ENCODE measurements at regions not wholly inside any gene's neighbourhood (a gene's known extent, or its start where the extent isn't known, plus 50 kb on each side); places are given as distances from the start of the nearest gene placed in this dataset.

- Histone ChIP-seq H3K36me3 (ENCODE audit: insufficient read depth, low read length) (no peaks in the 10 kb centered on the region), H3K4me1 (ENCODE audit: insufficient read depth, low read length) (peaks cover 81% of the 10 kb centered on the region), H3K27me3 (ENCODE audit: insufficient read depth, low read length) (no peaks in the 10 kb centered on the region), H3K9ac (ENCODE audit: low read depth, low read length) (peak overlapping the region; percentile 37), H3K9me3 (ENCODE audit: insufficient read depth, low read depth, low read length) (no peaks in the 10 kb centered on the region), H3K27ac (ENCODE audit: low read depth, low read length) (peak overlapping the region; percentile 88), H3K4me3 (ENCODE audit: low read length) (peak overlapping the region; percentile 29; the same call in 1 of the 2 replicates)
- WGBS = 21% methylated on average over 9 of the region's 9 CpGs
These were observed 84.2 kb downstream of the ZNF608 start for GRCh38 chr5:124662181-124662781.

GRCh38 chr5:124661317-124662141 lies 84.9 kb downstream of the ZNF608 start:
- Histone ChIP-seq H3K36me3 (ENCODE audit: insufficient read depth, low read length) (no peaks in the 10 kb centered on the region), H3K4me3 (ENCODE audit: low read length) (peak overlapping the region; percentile 29), H3K9ac (ENCODE audit: low read depth, low read length) (peak overlapping the region; percentile 37; the same call in 1 of the 2 replicates), H3K9me3 (ENCODE audit: insufficient read depth, low read depth, low read length) (no peaks in the 10 kb centered on the region), H3K27ac (ENCODE audit: low read depth, low read length) (peak overlapping the region; percentile 88), H3K27me3 (ENCODE audit: insufficient read depth, low read length) (no peaks in the 10 kb centered on the region), H3K4me1 (ENCODE audit: insufficient read depth, low read length) (peaks cover 84% of the 10 kb centered on the region)
- WGBS = 19% methylated on average over 5 of the region's 7 CpGs

DNA sequence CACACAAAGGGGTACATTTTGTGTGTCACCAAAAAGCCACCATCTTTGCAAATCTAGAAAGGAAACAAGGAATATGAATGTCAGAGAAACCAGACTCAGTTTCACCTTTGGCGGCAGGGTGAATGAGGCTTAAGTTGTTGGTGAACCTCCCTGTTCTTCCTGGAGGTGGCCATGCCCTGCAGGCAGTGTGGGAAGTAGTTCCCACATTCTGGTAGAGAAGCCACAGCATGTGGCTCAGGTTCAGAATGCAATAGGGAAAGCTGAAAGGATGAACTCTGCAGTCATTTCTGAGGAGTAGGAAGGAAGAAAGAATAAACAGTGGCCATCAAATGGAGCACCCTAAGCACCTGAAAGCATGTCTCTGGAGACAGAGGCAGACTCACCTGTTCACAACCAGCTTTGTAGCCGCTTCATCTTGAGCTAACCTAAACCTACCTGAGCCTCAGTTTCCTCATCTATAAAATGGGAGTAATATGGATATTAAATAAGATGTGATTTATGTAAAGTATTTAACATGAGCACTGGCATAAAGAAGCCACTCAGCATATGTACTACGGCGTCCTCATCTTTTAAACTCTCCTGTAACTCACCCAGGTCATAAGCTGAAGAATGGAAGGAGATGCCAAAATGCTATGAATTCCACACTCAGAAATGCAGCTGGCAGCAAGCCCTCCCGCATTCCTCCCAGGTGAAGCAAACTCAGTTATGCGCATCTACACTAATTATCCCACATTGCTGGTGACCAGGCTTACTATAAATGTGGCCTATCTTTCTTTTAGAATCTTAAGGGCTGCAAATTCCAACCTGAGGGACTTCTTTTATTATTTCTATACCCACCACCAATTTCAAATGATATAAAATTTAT lies 86.0 kb downstream of the ZNF608 start:
- 54% methylated on average over 6 of the region's 6 CpGs for WGBS
- peaks cover 92% of the 10 kb centered on the region for H3K4me1 ChIP-seq (ENCODE audit: insufficient read depth, low read length)
- peak overlapping the region; percentile 88 for H3K27ac ChIP-seq (ENCODE audit: low read depth, low read length)
- H3K9me3 ChIP-seq (ENCODE audit: insufficient read depth, low read depth, low read length) = no peaks in the 10 kb centered on the region
- H3K36me3 ChIP-seq (ENCODE audit: insufficient read depth, low read length) = no peaks in the 10 kb centered on the region
- H3K4me3 ChIP-seq (ENCODE audit: low read length) = peak overlapping the region; percentile 29
- H3K9ac ChIP-seq (ENCODE audit: low read depth, low read length) = peak overlapping the region; percentile 35; the same call in 1 of the 2 replicates
- no peaks in the 10 kb centered on the region for H3K27me3 ChIP-seq (ENCODE audit: insufficient read depth, low read length)

GRCh38 chr5:124659798-124660197 lies 86.6 kb downstream of the ZNF608 start:
- H3K36me3 ChIP-seq (ENCODE audit: insufficient read depth, low read length) = no peaks in the 10 kb centered on the region
- no peaks in the 10 kb centered on the region for H3K27me3 ChIP-seq (ENCODE audit: insufficient read depth, low read length)
- H3K4me3 ChIP-seq (ENCODE audit: low read length) = no peak overlapping the region
- H3K4me1 ChIP-seq (ENCODE audit: insufficient read depth, low read length) = peaks cover 90% of the 10 kb centered on the region
- 66% methylated on average over 4 of the region's 4 CpGs for WGBS
- H3K9ac ChIP-seq (ENCODE audit: low read depth, low read length) = no peak overlapping the region
- H3K9me3 ChIP-seq (ENCODE audit: insufficient read depth, low read depth, low read length) = no peaks in the 10 kb centered on the region
- peak overlapping the region; percentile 88; the same call in 1 of the 2 replicates for H3K27ac ChIP-seq (ENCODE audit: low read depth, low read length)

GRCh38 chr5:124658867-124659557 lies 87.4 kb downstream of the ZNF608 start:
- WGBS = 71% methylated on average over 6 of the region's 6 CpGs
- H3K9ac ChIP-seq (ENCODE audit: low read depth, low read length) = no peak overlapping the region
- H3K9me3 ChIP-seq (ENCODE audit: insufficient read depth, low read depth, low read length) = no peaks in the 10 kb centered on the region
- no peak overlapping the region for H3K4me3 ChIP-seq (ENCODE audit: low read length)
- peaks cover 82% of the 10 kb centered on the region for H3K4me1 ChIP-seq (ENCODE audit: insufficient read depth, low read length)
- no peaks in the 10 kb centered on the region for H3K27me3 ChIP-seq (ENCODE audit: insufficient read depth, low read length)
- no peaks in the 10 kb centered on the region for H3K36me3 ChIP-seq (ENCODE audit: insufficient read depth, low read length)
- H3K27ac ChIP-seq (ENCODE audit: low read depth, low read length) = no peak overlapping the region

DNA sequence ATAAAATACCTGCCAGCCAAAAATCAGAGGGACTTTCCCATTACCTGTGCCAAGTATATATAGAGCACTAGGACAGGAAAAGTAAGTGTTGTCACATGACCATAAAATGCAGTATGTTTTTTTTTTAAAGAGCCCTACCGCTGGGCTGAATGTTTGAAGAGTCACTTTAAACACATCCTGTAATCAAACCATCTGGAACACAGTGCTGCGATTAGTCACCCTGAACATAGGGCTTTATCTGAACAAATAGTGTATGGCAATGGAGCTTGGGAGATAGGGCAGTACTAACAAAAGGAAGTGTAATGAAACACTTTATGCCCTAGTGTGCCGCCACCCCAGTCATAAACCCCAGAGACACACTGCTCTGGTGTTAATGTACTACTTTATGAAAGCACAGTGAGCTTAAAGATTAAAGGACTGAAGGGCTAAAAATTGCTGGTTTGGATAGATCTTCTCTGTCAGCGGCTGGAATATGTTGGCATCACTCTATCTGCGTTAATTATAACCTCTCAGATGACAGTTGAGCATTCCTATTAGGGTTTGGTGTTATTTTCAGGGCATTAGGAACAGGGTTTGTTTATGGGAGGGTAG lies 90.4 kb downstream of the ZNF608 start:
- 81% methylated on average over 4 of the region's 5 CpGs for WGBS
- Histone ChIP-seq H3K36me3 (ENCODE audit: insufficient read depth, low read length) (no peaks in the 10 kb centered on the region), H3K4me1 (ENCODE audit: insufficient read depth, low read length) (peaks cover 69% of the 10 kb centered on the region), H3K9ac (ENCODE audit: low read depth, low read length) (no peak overlapping the region), H3K27me3 (ENCODE audit: insufficient read depth, low read length) (no peaks in the 10 kb centered on the region), H3K4me3 (ENCODE audit: low read length) (no peak overlapping the region), H3K27ac (ENCODE audit: low read depth, low read length) (no peak overlapping the region), H3K9me3 (ENCODE audit: insufficient read depth, low read depth, low read length) (no peaks in the 10 kb centered on the region)

DNA sequence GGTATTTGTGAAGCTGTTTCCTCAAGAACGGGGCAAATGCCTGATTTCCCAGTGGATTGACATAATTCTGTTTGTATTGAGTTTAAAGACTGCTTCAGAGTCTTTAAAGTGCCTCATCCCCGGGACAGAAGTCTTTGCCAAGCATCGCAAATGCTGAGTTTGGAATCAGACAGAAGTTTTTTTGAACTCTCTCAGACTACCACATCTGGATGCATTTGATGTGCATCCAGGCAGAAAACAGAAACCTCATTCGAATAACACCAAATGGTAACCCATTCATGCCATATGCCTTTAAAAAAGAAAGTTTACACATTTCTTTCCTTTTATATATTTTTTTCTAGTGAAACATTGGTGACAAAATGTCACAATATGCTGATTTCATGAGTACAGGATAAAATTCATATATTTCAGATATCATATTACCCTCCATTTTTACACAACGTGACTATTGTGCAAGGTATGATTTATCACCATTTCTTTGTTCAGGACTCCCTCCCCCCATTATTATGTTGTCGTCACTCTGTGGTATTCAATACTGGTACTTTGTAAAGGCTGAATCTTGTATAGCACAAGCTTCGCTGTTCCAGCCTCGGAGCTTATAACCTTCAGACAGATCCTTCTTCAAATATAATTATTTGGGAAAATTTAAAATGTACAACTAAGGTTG lies 91.1 kb downstream of the ZNF608 start:
- no peak overlapping the region for H3K9ac ChIP-seq (ENCODE audit: low read depth, low read length)
- H3K27ac ChIP-seq (ENCODE audit: low read depth, low read length) = no peak overlapping the region
- peaks cover 69% of the 10 kb centered on the region for H3K4me1 ChIP-seq (ENCODE audit: insufficient read depth, low read length)

DNA sequence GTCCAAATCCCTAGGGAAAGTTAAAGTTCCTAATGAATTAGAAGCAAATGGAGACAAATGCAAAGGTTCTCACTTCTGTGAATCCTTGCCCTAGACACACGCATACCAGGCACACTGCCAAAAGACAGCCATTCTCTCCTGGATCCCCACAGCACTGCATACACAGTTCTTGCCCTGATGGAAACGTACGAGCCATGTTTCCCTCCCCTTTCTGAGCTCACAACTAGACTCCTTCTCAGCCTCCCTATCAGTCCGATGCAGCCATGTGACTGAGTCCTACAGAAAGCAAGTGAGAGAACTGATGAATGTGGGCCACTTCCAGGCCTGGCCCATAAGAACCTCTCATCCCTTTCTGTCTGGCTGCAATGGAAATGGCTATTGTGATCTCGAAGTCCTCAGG lies 92.0 kb downstream of the ZNF608 start:
- WGBS = 93% methylated on average over 5 of the region's 5 CpGs
- Histone ChIP-seq H3K9ac (ENCODE audit: low read depth, low read length) (no peak overlapping the region), H3K9me3 (ENCODE audit: insufficient read depth, low read depth, low read length) (no peaks in the 10 kb centered on the region), H3K27ac (ENCODE audit: low read depth, low read length) (no peak overlapping the region), H3K36me3 (ENCODE audit: insufficient read depth, low read length) (peaks cover 4% of the 10 kb centered on the region), H3K4me3 (ENCODE audit: low read length) (no peak overlapping the region), H3K27me3 (ENCODE audit: insufficient read depth, low read length) (no peaks in the 10 kb centered on the region), H3K4me1 (ENCODE audit: insufficient read depth, low read length) (peaks cover 69% of the 10 kb centered on the region)

More for the DNA sequence above, 91.1 kb downstream of the ZNF608 start:
- Histone ChIP-seq H3K36me3 (ENCODE audit: insufficient read depth, low read length) (no peaks in the 10 kb centered on the region), H3K4me3 (ENCODE audit: low read length) (no peak overlapping the region), H3K9me3 (ENCODE audit: insufficient read depth, low read depth, low read length) (no peaks in the 10 kb centered on the region), H3K27me3 (ENCODE audit: insufficient read depth, low read length) (no peaks in the 10 kb centered on the region)
- WGBS = 87% methylated on average over 6 of the region's 8 CpGs

DNA sequence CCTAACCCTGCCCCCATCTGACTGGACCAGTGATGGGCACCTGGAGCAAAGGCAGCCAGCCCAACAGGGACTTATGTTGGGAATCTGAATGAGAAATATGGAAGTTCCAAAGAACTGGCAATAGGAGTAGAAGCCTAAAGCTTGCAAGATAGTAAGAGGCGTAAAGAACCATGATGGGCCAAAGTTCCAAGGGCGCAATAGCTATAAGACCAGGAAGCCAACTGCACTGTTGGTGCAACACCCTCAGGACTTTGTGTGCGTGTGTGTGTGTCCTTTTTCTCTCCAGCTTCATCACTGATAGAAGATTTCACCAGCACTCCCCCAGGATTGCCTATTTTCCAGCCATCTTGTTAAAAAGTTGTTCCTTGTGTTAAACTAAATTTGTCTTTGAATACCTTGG lies 92.8 kb downstream of the ZNF608 start:
- 95% methylated on average over 3 of the region's 3 CpGs for WGBS
- Histone ChIP-seq H3K27me3 (ENCODE audit: insufficient read depth, low read length) (no peaks in the 10 kb centered on the region), H3K9ac (ENCODE audit: low read depth, low read length) (no peak overlapping the region), H3K36me3 (ENCODE audit: insufficient read depth, low read length) (peaks cover 7% of the 10 kb centered on the region), H3K4me3 (ENCODE audit: low read length) (no peak overlapping the region), H3K27ac (ENCODE audit: low read depth, low read length) (no peak overlapping the region), H3K4me1 (ENCODE audit: insufficient read depth, low read length) (peaks cover 65% of the 10 kb centered on the region), H3K9me3 (ENCODE audit: insufficient read depth, low read depth, low read length) (no peaks in the 10 kb centered on the region)

GRCh38 chr5:124652892-124653441 lies 93.5 kb downstream of the ZNF608 start:
- no peak overlapping the region for H3K9ac ChIP-seq (ENCODE audit: low read depth, low read length)
- 100% methylated on average over 2 of the region's 2 CpGs for WGBS
- H3K9me3 ChIP-seq (ENCODE audit: insufficient read depth, low read depth, low read length) = no peaks in the 10 kb centered on the region
- no peak overlapping the region for H3K4me3 ChIP-seq (ENCODE audit: low read length)
- no peaks in the 10 kb centered on the region for H3K27me3 ChIP-seq (ENCODE audit: insufficient read depth, low read length)
- H3K36me3 ChIP-seq (ENCODE audit: insufficient read depth, low read length) = peaks cover 13% of the 10 kb centered on the region
- H3K27ac ChIP-seq (ENCODE audit: low read depth, low read length) = no peak overlapping the region
- peaks cover 58% of the 10 kb centered on the region for H3K4me1 ChIP-seq (ENCODE audit: insufficient read depth, low read length)

Data from HUES64 (cell line).